Smooth muscle cell (in vitro differentiated cells): ENCODE measurements at regions not wholly inside any gene's neighbourhood (a gene's known extent, or its start where the extent isn't known, plus 50 kb on each side); places are given as distances from the start of the nearest gene placed in this dataset.
A peak's percentile ranks its signal among the peaks of the same experiment; 100 is the strongest.
"Not testable (repeated sequence)": the region's sequence is repeated elsewhere in the genome, so short reads cannot be mapped to it uniquely, and the experiment has no call there.

ENCODE experiments used
- DNase-seq: peaks from one replicate; lab custom pipeline; 2025; ENCODE audit not compliant: unreplicated experiment; lab: John Stamatoyannopoulos, UW
- H2AFZ ChIP-seq: fragments of 200-600 bp; sonication (generic); 2 replicates; pipeline ENCODE4 v1.6.0; 2016; ENCODE audit warnings: antibody characterized with exemption, low read depth, mild to moderate bottlenecking
- H3F3A ChIP-seq: fragments of 200-600 bp; sonication (generic); 2 replicates; pipeline ENCODE4 v1.6.0; 2017; ENCODE audit warnings: antibody characterized with exemption, low read depth
- H3K27ac ChIP-seq: fragments of 200-600 bp; sonication (generic); 2 replicates; pipeline ENCODE4 v1.5.1; 2016; ENCODE audit warnings: low read depth, mild to moderate bottlenecking
- H3K27me3 ChIP-seq: fragments of 200-600 bp; sonication (generic); 2 replicates; pipeline ENCODE4 v1.6.1; 2016; ENCODE audit warnings: low read depth, mild to moderate bottlenecking
- H3K36me3 ChIP-seq: fragments of 200-600 bp; sonication (generic); 2 replicates; pipeline ENCODE4 v1.5.1; 2016; ENCODE audit warnings: low read depth
- H3K4me1 ChIP-seq: fragments of 200-600 bp; sonication (generic); 2 replicates; pipeline ENCODE4 v1.5.1; 2016; ENCODE audit warnings: low read depth
- H3K4me2 ChIP-seq: fragments of 200-600 bp; sonication (generic); 2 replicates; pipeline ENCODE4 v1.6.0; 2016; ENCODE audit warnings: mild to moderate bottlenecking
- H3K4me3 ChIP-seq: fragments of 200-600 bp; sonication (generic); 2 replicates; pipeline ENCODE4 v1.5.1; 2016; ENCODE audit warnings: mild to moderate bottlenecking
- H3K79me2 ChIP-seq: fragments of 200-600 bp; sonication (generic); 2 replicates; pipeline ENCODE4 v1.6.0; 2016; ENCODE audit warnings: low read depth, mild to moderate bottlenecking
- H3K9ac ChIP-seq: fragments of 200-600 bp; sonication (generic); 2 replicates; pipeline ENCODE4 v1.6.0; 2016; ENCODE audit warnings: low read depth
- H3K9me3 ChIP-seq: fragments of 200-600 bp; sonication (generic); replicated peaks from 2 replicates; pipeline ENCODE4 v1.5.1; 2016; ENCODE audit warnings: low read depth
- H4K20me1 ChIP-seq: fragments of 200-600 bp; sonication (generic); 2 replicates; pipeline ENCODE4 v1.6.0; 2016; ENCODE audit warnings: low read depth
- WGBS: methylation state at CpG from one replicate; pipeline ENCODE4 v1.1.7; 2016; ENCODE audit warnings: low lambda C conversion rate; 5-methylcytosine and 5-hydroxymethylcytosine counted together
- TF ChIP-seq, protein P1 (sequence below): fragments of 200-600 bp; sonication (generic); IDR thresholded peaks from 2 replicates; pipeline ENCODE4 v1.5.1; 2017; ENCODE audit warnings: borderline replicate concordance, mild to moderate bottlenecking, antibody characterized with exemption; ENCODE audit not compliant: insufficient read depth, poor library complexity, severe bottlenecking

- Histone ChIP-seq H3K9ac (no peak overlapping the region), H3K27me3 (no peaks in the 10 kb centered on the region), H3K36me3 (no peaks in the 10 kb centered on the region), H4K20me1 (no peaks in the 10 kb centered on the region), H3K79me2 (no peaks in the 10 kb centered on the region), H3K9me3 (no peaks in the 10 kb centered on the region), H3K4me1 (peaks cover 24% of the 10 kb centered on the region), H3K4me3 (no peak overlapping the region), H3F3A (peaks cover 5% of the 10 kb centered on the region), H3K27ac (no peak overlapping the region), H3K4me2 (no peak overlapping the region), H2AFZ (peak overlapping the region; percentile 65)
- no peak for DNase-seq
- TF ChIP-seq, protein P1, sequence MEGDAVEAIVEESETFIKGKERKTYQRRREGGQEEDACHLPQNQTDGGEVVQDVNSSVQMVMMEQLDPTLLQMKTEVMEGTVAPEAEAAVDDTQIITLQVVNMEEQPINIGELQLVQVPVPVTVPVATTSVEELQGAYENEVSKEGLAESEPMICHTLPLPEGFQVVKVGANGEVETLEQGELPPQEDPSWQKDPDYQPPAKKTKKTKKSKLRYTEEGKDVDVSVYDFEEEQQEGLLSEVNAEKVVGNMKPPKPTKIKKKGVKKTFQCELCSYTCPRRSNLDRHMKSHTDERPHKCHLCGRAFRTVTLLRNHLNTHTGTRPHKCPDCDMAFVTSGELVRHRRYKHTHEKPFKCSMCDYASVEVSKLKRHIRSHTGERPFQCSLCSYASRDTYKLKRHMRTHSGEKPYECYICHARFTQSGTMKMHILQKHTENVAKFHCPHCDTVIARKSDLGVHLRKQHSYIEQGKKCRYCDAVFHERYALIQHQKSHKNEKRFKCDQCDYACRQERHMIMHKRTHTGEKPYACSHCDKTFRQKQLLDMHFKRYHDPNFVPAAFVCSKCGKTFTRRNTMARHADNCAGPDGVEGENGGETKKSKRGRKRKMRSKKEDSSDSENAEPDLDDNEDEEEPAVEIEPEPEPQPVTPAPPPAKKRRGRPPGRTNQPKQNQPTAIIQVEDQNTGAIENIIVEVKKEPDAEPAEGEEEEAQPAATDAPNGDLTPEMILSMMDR, result no peak
- 78% methylated on average over 7 of the region's 7 CpGs for WGBS
Observed at GRCh38 chr5:17373814-17374556, 124.0 kb upstream of the TAF11L2 start.

- no peaks in the 10 kb centered on the region for H3K9me3 ChIP-seq
- no peak overlapping the region for H2AFZ ChIP-seq
- no peak overlapping the region for H3K9ac ChIP-seq
- no peak overlapping the region for H3K27ac ChIP-seq
- WGBS, result 43% methylated on average over 10 of the region's 10 CpGs
- no peaks in the 10 kb centered on the region for H4K20me1 ChIP-seq
- no peaks in the 10 kb centered on the region for H3K79me2 ChIP-seq
- H3K4me2 ChIP-seq, result no peak overlapping the region
- H3K36me3 ChIP-seq, result no peaks in the 10 kb centered on the region
- H3K27me3 ChIP-seq, result no peaks in the 10 kb centered on the region
- TF ChIP-seq, protein P1, result no peak
- H3F3A ChIP-seq, result peaks cover 16% of the 10 kb centered on the region
- peaks cover 36% of the 10 kb centered on the region for H3K4me1 ChIP-seq
- H3K4me3 ChIP-seq, result no peak overlapping the region
- no peak for DNase-seq
Observed at GRCh38 chr5:17374973-17375742, 122.9 kb upstream of the TAF11L2 start.

DNA sequence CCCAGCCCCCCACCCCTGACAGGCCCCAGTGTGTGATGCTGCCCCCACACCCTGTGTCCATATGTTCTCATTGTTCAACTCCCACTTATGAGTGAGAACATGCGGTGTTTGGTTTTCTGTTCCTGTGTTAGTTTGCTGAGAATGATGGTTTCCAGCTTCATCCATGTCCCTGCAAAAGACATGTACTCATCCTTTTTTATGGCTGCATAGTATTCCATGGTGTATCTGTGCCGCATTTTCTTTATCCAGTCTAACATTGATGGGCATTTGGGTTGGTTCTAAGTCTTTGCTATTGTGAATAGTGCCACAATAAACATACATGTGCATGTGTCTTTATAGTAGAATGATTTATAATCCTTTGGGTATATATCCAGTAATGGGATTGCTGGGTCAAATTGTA lies 122.1 kb upstream of the TAF11L2 start:
- not testable (repeated sequence) for H3K4me2 ChIP-seq, H3K36me3 ChIP-seq, H4K20me1 ChIP-seq, H3K27ac ChIP-seq, DNase-seq, H3K9ac ChIP-seq, H3K9me3 ChIP-seq, H3K27me3 ChIP-seq, H3K4me3 ChIP-seq, H2AFZ ChIP-seq, H3K79me2 ChIP-seq
- H3F3A ChIP-seq, result peaks cover 23% of the 10 kb centered on the region
- WGBS, result 100% methylated on average over 2 of the region's 2 CpGs
- peaks cover 43% of the 10 kb centered on the region for H3K4me1 ChIP-seq

- Histone ChIP-seq H3K27ac (peak overlapping the region; percentile 69), H3K4me3 (peak overlapping the region; percentile 21), H3K27me3 (no peaks in the 10 kb centered on the region), H3K9me3 (no peaks in the 10 kb centered on the region), H2AFZ (no peak overlapping the region), H3K79me2 (no peaks in the 10 kb centered on the region), H3K4me2 (peak overlapping the region; percentile 79), H3K4me1 (peaks cover 43% of the 10 kb centered on the region), H4K20me1 (no peaks in the 10 kb centered on the region), H3K36me3 (no peaks in the 10 kb centered on the region), H3F3A (peaks cover 23% of the 10 kb centered on the region), H3K9ac (no peak overlapping the region)
- WGBS, result 5% methylated on average over 6 of the region's 6 CpGs
- DNase-seq, result no peak
- TF ChIP-seq, protein P1, result no peak
Observed at GRCh38 chr5:17378346-17378997, 119.6 kb upstream of the TAF11L2 start.
